ENCODE measurements at regions not wholly inside any gene's neighbourhood (a gene's known extent, or its start where the extent isn't known, plus 50 kb on each side); places are given as distances from the start of the nearest gene placed in this dataset.

GRCh38 chr18:47720741-47721140 is 209.7 kb downstream of the SMAD2 start:
- H3K23ac ChIP-seq (ENCODE audit: low read depth, low read length): no peak overlapping the region
- H3K9me3 ChIP-seq (ENCODE audit: control insufficient read depth, insufficient read depth, low read length): no peaks in the 10 kb centered on the region
- no peaks in the 10 kb centered on the region for H3K27me3 ChIP-seq (ENCODE audit: control insufficient read depth, insufficient read depth, low read length)
- intact Hi-C loops (cut with micrococcal nuclease): no loop called here
- no peak overlapping the region for H3K56ac ChIP-seq (ENCODE audit: extremely low read depth, insufficient read depth, low read length)
- ATAC-seq (ENCODE audit: low read depth) (no peak), DNase-seq (no peak)
- no TSS peak for BruUV-seq (replicated peaks)
- H4K5ac ChIP-seq (ENCODE audit: low read depth, low read length): no peak overlapping the region
- WGBS, 2 experiments (ENCODE audit: extremely low coverage in 2 of 2, insufficient read length in 1 of 2): no CpG with 5 or more reads among the region's 3 CpGs
- dilution Hi-C loops (cut with HindIII; ENCODE audit: low sequenced_read_pairs, unreplicated experiment): no loop called here
- H3K36me3 ChIP-seq (ENCODE audit: control insufficient read depth, insufficient read depth, low read length): no peaks in the 10 kb centered on the region
- H4K91ac ChIP-seq (ENCODE audit: insufficient read depth, low read depth, low read length): no peak overlapping the region
- no peak overlapping the region for H2BK20ac ChIP-seq (ENCODE audit: low read depth, low read length)
- H2AK9ac ChIP-seq (replicated peaks; ENCODE audit: low read depth, low read length, poor library complexity): no peak overlapping the region
- H2BK5ac ChIP-seq (ENCODE audit: low read depth, low read length, poor library complexity, severe bottlenecking): no peak overlapping the region
- H3K27ac ChIP-seq (ENCODE audit: insufficient read depth, low read length): no peak overlapping the region
- H3K4me2 ChIP-seq (ENCODE audit: low read depth, low read length): no peak overlapping the region
- H4K8ac ChIP-seq (ENCODE audit: low read depth in 2 of 2, low read length in 2 of 2): no peak overlapping the region
- H3K18ac ChIP-seq (ENCODE audit: low read depth, low read length): no peak overlapping the region
- H3K4me1 ChIP-seq (ENCODE audit: control insufficient read depth, insufficient read depth, low read length): no peaks in the 10 kb centered on the region
- ChIA-PET CTCF (no interaction called here), POLR2A (ENCODE audit: unreplicated experiment) (no interaction called here)
- TF ChIP-seq ELK1 (IDR thresholded peaks at IDR 0.05; ENCODE audit: borderline replicate concordance, low read depth, low read length): no peak
- no peak for TF ChIP-seq RAD21 (IDR thresholded peaks at IDR 0.05; ENCODE audit: low read length)
- no peak overlapping the region for H2AFZ ChIP-seq (replicated peaks; ENCODE audit: low read length, poor library complexity)
- H3K4me3 ChIP-seq (ENCODE audit: insufficient read depth, low read depth, low read length): no peak overlapping the region
- H3K14ac ChIP-seq (replicated peaks; ENCODE audit: low read depth, low read length): no peak overlapping the region
- no peak overlapping the region for H3K9ac ChIP-seq (ENCODE audit: low read depth, low read length)
- H3K79me1 ChIP-seq (ENCODE audit: low read depth in 1 of 2, low read length in 2 of 2): no peaks in the 10 kb centered on the region
- no peak overlapping the region for H2BK120ac ChIP-seq (ENCODE audit: low read depth, low read length)
- in situ Hi-C loops (cut with MboI; ENCODE audit: low sequenced_read_pairs): no loop called here
- H3K4ac ChIP-seq (ENCODE audit: low read depth, low read length): no peak overlapping the region
- H2BK15ac ChIP-seq (ENCODE audit: low read depth, low read length): no peak overlapping the region
- no peaks in the 10 kb centered on the region for H4K20me1 ChIP-seq (ENCODE audit: insufficient read depth, low read length)
- H2AK5ac ChIP-seq (ENCODE audit: low read depth, low read length): no peak overlapping the region
- no peaks in the 10 kb centered on the region for H3K9me1 ChIP-seq (ENCODE audit: insufficient read depth, low read length)
